ENCODE measurements at regions not wholly inside any gene's neighbourhood (a gene's known extent, or its start where the extent isn't known, plus 50 kb on each side); places are given as distances from the start of the nearest gene placed in this dataset.
A peak's percentile ranks its signal among the peaks of the same experiment; 100 is the strongest.

DNA sequence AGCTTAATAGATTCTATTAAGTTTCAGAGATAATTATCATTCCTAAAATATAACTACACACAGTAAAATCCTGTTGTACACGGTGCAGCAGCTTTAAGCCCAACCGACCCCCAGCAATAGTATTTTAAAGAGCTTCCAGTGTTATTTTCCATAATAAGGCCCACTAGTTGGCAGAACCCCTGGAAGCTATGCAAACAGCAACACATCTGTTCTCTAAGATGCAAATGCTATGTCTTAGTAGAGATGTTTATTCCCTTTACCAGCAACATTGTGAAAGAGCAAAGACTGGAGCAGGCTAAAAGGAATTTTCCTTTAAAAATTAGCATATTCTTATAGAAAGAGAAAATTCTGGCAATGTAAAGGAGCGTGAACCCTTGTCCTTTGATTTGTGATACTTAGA lies 819.7 kb upstream of the ALCAM start:
- no peak for DNase-seq

DNA sequence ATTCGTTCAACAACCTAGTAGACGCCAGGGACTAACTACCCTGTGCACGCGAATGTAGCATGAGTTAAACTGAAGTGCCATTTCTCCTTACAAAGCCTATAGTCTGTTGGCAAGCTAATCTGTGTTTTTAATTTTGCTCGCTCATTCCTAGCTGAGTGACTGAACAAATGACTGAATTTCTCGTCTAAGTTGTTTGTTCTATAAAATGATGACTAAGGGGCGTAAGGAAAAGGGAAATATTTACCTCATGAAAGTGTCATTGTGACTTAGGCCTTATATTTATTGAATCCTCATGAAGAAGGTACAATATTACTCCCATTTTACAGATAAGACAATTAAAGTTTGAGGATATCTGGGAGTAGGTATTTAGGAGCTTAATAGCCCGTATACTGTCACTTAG lies 818.3 kb upstream of the ALCAM start:
- no peak for DNase-seq

DNA sequence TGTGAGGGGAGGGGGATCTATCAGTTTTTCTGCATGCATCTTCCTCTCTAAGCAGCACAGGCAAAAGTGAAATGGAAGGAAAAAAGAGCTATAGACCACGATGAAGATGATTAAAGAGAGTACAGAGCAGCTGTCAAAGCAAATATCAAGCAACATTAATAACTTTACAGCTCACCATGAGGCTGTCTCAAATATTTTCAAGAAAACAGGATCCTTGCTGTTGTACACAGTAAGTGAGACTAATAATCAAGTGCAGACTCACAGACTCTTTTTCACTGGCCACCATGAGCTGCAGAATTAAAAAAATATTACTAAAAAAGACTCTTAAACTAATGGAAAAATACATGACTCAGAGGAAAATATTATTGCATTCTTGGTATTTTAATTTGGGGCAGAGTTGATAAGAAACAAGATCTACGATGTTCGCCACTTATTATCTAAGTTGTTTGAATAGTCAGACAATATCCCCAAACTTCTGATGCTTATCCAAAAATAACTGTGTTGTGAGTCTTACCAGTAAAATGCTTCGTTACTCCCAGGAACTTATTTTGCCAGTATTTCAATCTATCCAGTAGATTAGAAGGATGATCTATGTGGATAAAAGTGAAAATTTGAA lies 817.5 kb upstream of the ALCAM start:
- DNase-seq: no peak

DNA sequence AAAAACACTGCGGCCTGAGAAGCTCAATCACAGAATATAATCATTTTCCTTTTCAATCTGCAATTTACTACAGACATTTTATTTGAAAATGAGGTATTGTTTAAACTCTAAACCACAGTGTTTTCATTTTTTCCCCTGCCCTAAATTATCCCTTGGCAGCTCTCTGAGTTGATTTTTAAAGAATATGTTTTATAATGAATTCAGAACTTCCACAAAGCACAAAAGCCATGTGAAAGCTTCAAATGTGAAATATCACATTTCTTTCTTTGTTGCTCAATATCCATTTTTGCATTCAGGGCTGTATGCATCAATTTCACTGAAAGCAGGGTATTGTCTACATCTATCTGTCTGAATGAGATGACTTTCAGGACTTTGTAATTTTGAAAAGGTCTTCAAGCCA lies 813.6 kb upstream of the ALCAM start:
- no peak for DNase-seq

DNA sequence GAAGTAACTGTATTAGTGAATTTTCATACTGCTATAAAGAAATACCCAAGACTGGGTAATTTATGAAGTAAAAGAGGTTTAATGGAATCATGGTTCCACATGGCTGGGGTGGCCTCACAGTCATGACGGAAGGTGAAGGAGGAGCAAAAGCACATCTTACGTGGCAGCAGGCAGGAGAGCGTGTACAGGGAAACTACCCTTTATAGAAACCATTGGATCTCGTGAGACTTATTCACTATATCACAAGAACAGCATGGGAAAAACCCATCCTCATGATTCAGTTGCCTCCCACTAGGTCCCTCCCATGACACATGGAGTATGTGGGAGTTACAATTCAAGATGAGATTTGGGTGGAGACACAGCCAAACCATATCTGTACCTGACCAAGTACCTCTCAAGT lies 812.3 kb upstream of the ALCAM start:
- DNase-seq: no peak

DNA sequence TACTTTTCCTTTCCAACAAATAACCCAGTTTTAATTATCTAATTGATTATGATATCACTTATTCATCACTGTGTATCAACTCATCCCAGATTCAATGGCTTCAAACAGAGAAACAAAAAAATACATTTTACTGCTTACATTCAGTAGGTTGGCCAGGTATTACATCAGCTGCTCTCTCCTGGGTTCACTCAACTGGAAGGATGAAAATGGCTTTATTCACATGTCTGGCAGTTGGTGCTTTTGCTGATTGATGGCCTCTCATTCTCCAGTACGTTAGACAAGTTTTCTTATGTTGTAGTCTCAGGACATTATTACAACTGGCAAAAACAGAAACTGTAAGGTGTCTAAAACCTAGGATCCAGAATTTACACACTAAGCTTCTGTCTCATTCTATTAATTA lies 811.0 kb upstream of the ALCAM start:
- DNase-seq: no peak

DNA sequence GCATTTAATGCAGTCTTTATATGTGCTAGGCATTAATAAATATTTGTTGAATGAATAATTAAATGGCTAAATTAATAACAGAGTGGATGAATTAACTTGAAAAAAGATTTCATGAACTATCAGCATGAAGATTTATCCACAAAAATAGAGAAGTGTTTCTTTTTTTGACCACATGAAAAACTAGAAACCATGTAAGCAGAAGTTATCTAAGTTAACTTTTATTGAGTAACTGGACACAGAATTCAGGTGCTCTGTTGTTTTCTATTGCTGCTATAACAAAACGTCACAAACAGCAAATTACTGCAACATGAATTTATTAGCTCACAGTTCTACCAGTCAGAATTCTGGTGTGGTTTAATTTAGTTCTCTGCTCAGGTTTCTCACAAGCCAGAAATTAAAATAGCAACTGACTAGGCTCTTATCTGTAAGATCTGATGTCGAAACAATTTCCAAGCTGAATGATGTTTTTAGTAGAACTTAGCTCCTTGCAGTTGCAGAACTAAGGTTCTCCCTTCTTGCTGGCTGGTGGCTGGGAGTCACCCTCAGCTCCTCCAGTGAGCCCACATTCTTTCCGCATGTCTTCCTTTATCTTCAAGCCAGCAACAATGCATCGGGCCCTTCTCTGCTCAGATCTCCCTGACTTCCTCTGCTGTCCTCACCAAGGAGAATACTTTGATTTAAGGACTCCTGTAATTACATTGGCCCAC lies 810.2 kb upstream of the ALCAM start:
- DNase-seq: no peak

DNA sequence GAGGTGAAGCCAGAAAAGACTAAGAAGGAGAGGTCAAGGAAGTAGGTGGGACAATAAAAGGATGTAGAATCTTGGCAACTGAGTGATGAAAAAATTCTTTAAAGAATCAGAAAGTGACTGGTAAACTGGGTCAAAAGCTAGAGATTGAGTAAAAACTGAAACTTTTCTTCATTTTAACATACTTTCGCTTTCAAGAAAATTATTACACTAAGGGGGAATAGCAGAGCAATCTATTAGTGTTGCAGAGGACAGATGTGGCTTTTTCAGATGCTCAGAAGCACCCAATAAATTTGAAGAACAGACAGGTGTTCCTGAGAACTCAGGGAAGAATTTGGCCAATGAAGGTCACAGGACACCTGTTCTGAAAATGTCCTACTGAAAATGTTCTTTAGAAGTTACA lies 805.4 kb upstream of the ALCAM start:
- DNase-seq: no peak

DNA sequence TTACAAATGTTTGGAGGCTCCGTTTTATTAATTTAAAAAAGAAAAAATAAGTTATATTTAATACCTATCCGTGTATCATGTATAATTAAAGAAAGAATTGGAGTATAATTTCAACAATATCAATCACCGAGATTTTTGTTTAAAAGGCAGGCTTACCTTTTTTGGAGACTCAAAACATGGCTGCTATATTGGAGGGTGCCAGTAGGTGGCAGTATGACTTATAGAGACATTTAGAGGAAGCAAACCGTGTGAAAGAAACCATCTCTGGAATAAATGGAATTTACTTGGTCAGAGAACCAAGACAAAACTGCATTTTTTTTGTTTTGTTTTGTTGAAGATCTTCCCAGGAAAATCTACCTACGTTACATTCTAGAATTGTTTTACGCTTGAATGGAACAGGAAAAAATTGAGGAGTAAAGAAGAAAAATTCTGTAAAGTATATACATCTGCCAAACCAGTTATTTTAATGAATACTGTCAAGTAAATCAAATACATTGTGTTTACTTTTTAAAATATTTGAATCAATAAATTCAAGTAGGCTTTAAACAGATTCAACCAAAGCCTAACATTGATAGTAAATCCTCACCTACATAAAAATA lies 802.6 kb upstream of the ALCAM start:
- peak; percentile 76 for DNase-seq

DNA sequence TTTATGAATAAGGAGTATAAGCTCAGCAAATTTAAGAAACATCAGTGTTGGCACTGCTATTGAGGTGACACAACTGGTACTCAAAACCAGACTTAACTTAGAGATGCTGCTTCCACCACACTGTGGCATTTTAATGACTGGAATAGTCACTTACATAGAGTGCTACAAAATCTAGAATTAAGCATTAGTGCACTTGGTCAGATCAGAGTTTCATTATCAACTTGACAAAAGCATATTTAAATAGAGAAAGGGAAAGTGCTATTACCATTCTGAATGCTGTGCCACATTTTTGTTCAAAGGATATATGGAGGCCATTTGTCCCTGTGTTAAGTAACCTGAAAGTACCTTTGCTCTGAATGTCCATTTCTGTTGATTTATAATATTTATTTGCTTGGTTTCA lies 800.7 kb upstream of the ALCAM start:
- no peak for DNase-seq

DNA sequence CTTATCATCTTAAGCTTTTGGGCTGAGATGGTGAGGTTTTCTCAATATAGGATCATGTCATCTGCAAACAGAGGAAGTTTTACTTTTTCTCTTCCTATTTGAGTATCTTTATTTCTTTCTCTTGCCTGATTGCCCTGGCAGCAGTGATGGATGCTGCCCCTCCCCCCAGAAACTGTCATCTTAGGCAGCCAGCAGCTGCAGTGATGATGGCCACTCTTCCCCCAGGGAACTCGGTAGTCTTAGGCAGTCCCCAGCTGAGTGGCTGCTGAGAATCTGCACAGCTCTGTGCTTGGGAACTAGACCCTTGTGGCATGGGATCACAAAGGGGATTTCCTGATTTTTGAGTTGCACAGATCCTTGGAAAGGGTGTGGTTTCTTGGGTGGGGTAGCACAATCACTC lies 791.1 kb upstream of the ALCAM start:
- no peak for DNase-seq

DNA sequence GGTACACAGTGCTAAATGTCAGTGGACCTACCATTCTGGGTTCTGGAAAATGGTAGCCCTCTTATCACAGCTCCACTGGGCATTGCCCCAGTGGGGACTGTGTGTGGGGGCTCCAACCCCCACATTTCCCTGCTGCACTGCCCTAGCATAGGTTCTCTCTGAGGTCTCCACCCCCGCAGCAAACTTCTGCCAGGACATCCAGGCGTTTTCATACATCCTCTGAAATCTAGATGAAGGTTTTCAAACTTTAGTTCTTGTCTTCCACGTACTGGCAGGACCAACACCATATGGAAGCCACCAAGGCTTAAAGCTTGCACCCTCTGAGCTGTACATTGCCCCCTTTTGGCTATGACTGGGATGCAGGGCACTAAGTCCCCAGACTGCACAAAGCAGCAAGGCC lies 788.2 kb upstream of the ALCAM start:
- DNase-seq: no peak

DNA sequence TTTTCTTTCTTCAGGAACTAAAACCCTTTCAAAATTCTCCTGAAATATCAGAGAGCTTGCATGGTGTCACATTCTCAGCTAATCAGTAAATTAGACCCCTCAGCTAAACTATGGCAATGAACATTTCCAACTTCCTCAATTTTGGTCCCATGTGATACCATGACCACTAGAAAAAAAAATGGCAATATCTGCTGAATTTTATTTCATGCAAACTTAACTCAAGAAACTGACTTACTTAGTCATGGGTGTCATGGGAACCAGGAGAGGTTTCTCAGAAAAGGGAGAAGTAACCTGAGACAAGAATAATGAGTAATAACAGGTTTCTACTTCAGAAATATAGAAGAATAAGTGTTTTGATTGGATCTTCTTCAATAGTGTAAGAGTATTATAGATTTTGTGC lies 784.6 kb upstream of the ALCAM start:
- DNase-seq: no peak

DNA sequence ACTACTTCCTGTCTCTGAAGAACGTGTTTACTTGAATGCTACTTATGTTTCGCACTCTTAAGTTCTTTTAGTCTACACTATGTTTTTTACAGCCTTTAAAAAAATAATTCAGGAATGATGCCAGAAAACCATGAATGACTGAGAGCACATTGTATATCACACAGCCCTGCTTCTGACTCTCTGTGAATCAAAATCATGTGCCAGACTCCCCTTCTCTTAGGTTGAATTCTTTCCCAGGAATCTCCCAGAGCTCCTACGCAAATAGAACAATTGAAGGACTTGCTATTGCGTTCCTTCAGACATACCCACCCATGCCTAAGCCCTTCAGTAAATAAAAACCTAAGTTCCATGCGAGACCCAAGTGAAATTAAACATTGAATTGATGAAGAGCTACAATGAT lies 782.0 kb upstream of the ALCAM start:
- DNase-seq: no peak

DNA sequence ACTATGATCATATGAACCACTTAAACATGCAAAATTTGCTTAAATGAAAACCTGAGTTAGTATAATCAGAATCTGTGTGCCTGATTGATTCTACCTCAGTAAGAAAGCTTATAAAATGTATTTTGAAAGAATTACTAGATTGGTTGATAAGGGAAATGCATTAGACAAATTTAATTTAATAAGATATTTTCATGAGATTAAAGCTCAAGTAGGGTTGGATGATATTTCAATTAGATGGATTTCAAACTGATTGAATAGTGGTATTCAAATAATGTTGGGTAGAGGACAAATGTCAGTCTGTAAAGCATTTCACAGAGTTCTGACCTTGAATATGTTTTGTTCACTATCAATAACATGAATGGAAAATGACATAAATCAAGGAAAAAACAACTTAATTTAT lies 780.4 kb upstream of the ALCAM start:
- no peak for DNase-seq

DNA sequence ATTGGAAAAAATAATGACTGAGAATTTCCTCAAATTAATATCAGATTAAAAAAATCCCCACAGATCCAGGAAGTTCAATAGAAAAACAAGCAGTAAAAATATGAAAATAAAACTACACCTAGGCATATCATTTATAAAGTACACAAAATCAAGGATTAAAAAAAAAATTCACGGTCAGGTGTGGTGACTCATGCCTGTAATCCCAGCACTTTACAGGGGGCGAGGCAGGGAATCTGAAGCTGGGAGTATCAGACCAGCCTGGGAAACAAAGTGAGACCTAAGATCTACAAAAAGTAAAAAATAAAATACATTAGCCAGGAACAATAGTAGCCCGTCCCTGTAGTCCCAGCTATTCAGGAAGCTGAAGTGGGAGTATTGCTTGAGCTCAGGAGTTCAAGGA lies 778.3 kb upstream of the ALCAM start:
- no peak for DNase-seq

DNA sequence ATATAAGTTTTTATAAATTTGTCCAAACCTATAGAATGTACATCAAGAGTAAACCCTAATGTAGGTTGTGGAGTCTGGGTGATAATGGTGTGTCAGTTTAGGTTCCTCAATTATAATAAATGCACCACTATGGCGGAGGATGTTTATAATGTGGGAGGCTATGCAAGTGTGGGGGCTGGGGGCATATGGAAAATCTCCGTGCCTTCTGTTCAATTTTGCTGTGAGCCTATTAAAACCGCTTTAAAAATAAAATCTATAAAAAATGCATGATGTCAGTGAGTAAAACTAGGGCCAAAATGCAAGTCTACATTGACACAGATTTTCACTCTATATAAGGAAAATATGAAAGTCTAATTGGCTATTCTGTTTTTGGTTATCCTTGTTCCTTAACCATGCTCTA lies 774.9 kb upstream of the ALCAM start:
- no peak for DNase-seq

DNA sequence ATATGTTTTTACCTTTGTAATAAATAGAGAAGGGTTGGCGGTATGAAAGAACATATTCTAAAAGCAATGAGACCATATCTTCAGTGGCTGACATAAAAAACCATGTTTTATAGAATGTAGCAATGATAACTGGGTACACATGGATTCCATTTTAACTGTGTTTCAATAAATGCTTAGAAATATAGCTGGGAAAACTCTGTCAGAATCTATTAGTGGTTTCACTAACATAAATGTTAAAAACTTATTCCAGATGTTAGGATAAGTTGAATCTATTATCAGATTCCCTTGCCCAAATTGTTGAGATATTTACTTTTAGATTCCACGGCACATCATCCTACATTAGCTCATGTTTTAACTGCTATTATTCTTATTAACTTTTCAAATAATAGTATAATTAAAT lies 772.2 kb upstream of the ALCAM start:
- DNase-seq: no peak

DNA sequence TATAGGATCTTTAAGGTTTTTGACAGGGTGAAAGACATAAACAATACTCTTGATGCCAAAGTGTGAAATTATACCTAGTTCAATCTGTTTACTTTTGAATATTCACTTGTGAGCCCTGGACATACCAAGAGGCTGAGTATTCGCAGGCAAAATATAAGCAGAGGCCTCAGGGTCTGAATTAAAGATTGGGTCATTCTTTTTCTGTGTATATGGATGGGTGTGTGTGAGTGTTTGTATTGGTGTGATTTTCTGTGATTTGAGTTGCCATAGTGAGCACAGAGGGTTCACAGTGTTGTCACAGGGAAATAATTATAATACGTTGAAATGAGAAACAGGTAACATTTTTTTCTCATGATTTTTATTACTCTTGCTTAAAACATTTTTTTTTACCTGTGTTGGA lies 770.7 kb upstream of the ALCAM start:
- DNase-seq: no peak

DNA sequence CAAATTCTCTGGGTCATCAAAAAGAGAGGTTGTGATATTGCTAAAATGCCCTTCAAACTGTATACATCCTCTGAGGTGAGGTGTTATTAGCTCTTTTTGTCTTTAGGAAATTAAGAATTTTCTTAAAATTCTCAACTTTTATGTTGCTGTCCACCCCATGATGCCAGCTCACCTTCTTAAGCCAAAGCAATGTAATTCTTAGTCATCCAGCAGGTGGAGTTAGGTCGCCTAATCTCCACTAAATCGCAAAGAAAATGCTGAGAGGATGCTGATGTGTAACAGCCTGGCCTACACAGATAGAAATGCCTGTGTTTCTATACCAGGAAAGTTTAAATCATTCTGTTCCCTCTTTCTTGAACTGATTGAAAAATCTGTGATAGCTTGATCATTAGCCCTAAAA lies 770.2 kb upstream of the ALCAM start:
- DNase-seq: no peak

DNA sequence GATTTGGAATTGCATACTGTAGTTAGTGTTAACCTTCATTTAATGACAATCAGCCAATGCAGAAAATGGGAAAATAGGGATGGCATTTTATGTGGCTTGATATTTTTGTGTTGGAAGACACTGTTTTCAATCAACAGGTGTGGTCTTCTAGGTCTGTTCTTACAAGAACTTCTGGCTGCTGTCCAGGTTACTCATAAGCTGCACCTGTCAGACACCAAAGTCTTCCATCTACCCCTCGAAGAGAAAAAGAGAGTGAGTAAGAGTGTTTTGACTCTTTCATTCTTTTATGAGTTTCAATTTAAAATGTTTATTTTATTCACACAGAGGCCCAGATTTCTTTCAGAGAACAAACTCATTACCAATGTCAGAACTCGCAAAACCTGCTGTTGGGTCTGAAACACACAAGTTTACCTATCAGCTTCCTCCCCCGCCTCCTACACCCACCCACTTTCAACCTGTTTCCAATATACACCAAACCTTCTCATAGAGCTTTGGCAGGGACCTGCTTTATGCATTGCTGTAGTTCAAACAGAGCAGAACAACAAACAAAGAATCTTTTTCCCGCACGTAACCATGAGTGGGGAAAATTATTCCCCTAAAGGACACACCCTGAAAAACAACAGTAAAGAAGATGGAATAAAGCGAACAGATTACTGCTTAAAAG lies 767.7 kb upstream of the ALCAM start:
- DNase-seq: no peak

DNA sequence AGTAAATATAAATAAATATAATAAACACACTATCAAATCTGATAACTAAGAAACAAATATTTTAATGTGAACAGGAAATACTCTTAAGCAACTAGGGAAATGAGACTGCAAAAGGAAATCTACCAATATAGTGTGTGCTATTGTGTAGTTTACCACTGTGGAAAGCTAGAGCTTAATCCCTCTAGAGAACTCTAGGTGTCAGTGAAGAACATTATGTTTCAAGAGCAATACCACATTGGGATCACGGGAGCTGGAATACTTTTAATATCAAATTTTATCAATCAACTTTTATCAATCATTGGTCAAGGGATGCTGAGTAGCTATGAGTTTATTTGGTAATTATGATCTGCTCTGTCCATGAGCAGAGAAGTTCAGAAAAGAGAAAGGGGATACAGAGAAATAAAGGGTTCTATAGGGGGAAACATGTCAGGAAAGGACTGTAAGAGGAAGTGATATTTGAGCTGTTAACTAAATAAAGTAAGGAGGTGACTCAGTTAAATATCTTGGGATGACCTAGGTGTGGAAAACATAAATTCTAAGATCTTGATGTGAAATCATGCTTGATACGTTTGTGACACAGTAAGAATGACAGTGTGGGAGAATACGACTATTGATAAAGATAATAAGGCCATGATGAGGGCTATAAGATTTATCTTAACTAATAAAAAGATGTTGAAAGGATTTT lies 762.2 kb upstream of the ALCAM start:
- DNase-seq: no peak

DNA sequence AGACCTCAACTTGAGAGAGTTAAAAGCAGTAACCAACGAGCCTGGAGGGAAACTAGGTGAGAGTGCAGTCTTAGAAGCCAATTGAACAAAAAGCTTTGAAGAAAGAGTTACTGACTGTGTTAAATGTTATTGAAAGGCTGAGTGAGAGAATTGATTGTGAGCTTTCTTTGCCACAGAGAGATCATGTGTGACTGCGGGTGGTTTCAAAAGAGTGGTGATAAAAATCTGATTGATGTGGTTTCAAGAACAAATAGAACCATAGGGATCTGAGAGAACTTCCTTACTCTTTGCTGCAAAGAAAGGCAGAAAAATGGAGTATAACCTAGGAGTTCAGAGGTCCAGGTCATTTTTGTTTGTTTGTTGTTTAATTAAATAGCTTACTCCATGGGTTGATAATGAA lies 759.9 kb upstream of the ALCAM start:
- no peak for DNase-seq

Measured in activated CD8-positive, alpha-beta memory T cell treated with anti-CD3 and anti-CD28 coated beads, Interleukin-2, amount 50 U/mL, for 48 hours (primary cell).